Esophagus squamous epithelium (tissue), 5 donors: ENCODE measurements at regions not wholly inside any gene's neighbourhood (a gene's known extent, or its start where the extent isn't known, plus 50 kb on each side); places are given as distances from the start of the nearest gene placed in this dataset.

Experiments
- DNase-seq: peaks from one replicate; lab custom pipeline; 2025; lab: John Stamatoyannopoulos, UW
- H3K27ac ChIP-seq, 4 donors: fragments of 200-600 bp; sonication (generic); one replicate each; pipeline ENCODE4 v1.5.1; 2016 to 2019; ENCODE audit warnings: mild to moderate bottlenecking in 1 of 4
- H3K27me3 ChIP-seq, 4 donors: fragments of 200-600 bp; sonication (generic); 1 replicate in 3 of 4; 2 replicates in 1 of 4; pipeline versions ENCODE4 v1.5.1 to v1.6.0; 2017 to 2021; ENCODE audit warnings: antibody characterized with exemption in 1 of 4
- H3K36me3 ChIP-seq, 3 donors: fragments of 200-600 bp; sonication (generic); one replicate each; pipeline ENCODE4 v1.5.1; 2016 to 2019
- H3K4me1 ChIP-seq, 3 donors: fragments of 200-600 bp; sonication (generic); one replicate each; pipeline ENCODE4 v1.5.1; 2017 to 2019
- H3K4me3 ChIP-seq, 4 donors: fragments of 200-600 bp; sonication (generic); 1 replicate in 3 of 4; 2 replicates in 1 of 4; pipeline ENCODE4 v1.5.1; 2016 to 2019; ENCODE audit warnings: mild to moderate bottlenecking in 2 of 4, moderate library complexity in 1 of 4
- H3K9me3 ChIP-seq, 3 donors: fragments of 200-600 bp; sonication (generic); one replicate each; pipeline ENCODE4 v1.5.1; 2016 to 2019
- CTCF ChIP-seq, 6 experiments: fragments of 450-650 bp in 4 of 6; fragments of 200-600 bp in 2 of 6; sonication (generic) in 2 of 6; IDR thresholded peaks; one replicate each; pipeline ENCODE4 v1.5.1; 2016 to 2019; ENCODE audit warnings: antibody characterized with exemption in 6 of 6, mild to moderate bottlenecking in 4 of 6, moderate library complexity in 4 of 6
- POLR2A ChIP-seq, 4 donors: fragments of 450-650 bp; IDR thresholded peaks; one replicate each; pipeline ENCODE4 v1.6.1; 2017; ENCODE audit warnings: antibody characterized with exemption in 4 of 4, mild to moderate bottlenecking in 4 of 4, moderate library complexity in 3 of 4
- WGBS, 2 donors: methylation state at CpG; one replicate each; pipeline ENCODE4 v1.1.5; 2018; 5-methylcytosine and 5-hydroxymethylcytosine counted together
- intact Hi-C: fragments of 100-400 bp; cut with DNase I; formaldehyde crosslinking; loops from one replicate; pipeline ENCODE4 v1.15.0; 2022
- donor health status: DM: yes; HTN: yes; CAD: no.

GRCh38 chr16:51825779-51826178, 674.7 kb upstream of the SALL1 start:
- 44 to 60% methylated on average over 2 of the region's 2 CpGs for WGBS, 2 donors
- Histone ChIP-seq H3K27ac (no peak overlapping the region), H3K36me3 (no peaks in the 10 kb centered on the region), H3K4me1 (no peaks in the 10 kb centered on the region), H3K9me3 (no peaks in the 10 kb centered on the region), H3K27me3 (no peaks in the 10 kb centered on the region), H3K4me3 (no peak overlapping the region)
- DNase-seq: no peak
- no peak for TF ChIP-seq POLR2A (IDR thresholded peaks at IDR 0.05)
- no peak for TF ChIP-seq CTCF (IDR thresholded peaks at IDR 0.05)
- intact Hi-C loops: no loop called here

GRCh38 chr16:51822471-51822870, 671.4 kb upstream of the SALL1 start:
- no peaks in the 10 kb centered on the region for H3K36me3 ChIP-seq
- H3K4me1 ChIP-seq: no peaks in the 10 kb centered on the region
- DNase-seq: no peak
- H3K27ac ChIP-seq: no peak overlapping the region
- no peaks in the 10 kb centered on the region for H3K27me3 ChIP-seq
- no peaks in the 10 kb centered on the region for H3K9me3 ChIP-seq
- 47 to 70% methylated on average over 2 of the region's 2 CpGs for WGBS, 2 donors
- H3K4me3 ChIP-seq: no peak overlapping the region
- intact Hi-C loops: no loop called here
- TF ChIP-seq CTCF (IDR thresholded peaks at IDR 0.05) (no peak), POLR2A (IDR thresholded peaks at IDR 0.05) (no peak)

GRCh38 chr16:51821527-51821926, 670.5 kb upstream of the SALL1 start:
- TF ChIP-seq POLR2A (IDR thresholded peaks at IDR 0.05) (no peak), CTCF (IDR thresholded peaks at IDR 0.05) (no peak)
- Histone ChIP-seq H3K4me3 (no peak overlapping the region), H3K27ac (no peak overlapping the region), H3K36me3 (no peaks in the 10 kb centered on the region), H3K4me1 (no peaks in the 10 kb centered on the region), H3K9me3 (no peaks in the 10 kb centered on the region), H3K27me3 (no peaks in the 10 kb centered on the region)
- WGBS, 2 donors: 81 to 85% methylated on average over 1 of the region's 1 CpG
- intact Hi-C loops: no loop called here
- DNase-seq: no peak

GRCh38 chr16:51820176-51820575, 669.1 kb upstream of the SALL1 start:
- no peak overlapping the region for H3K27ac ChIP-seq
- H3K9me3 ChIP-seq: no peaks in the 10 kb centered on the region
- TF ChIP-seq CTCF (IDR thresholded peaks at IDR 0.05): no peak
- TF ChIP-seq POLR2A (IDR thresholded peaks at IDR 0.05): no peak
- intact Hi-C loops: no loop called here
- DNase-seq: no peak
- H3K4me3 ChIP-seq: no peak overlapping the region
- no peaks in the 10 kb centered on the region for H3K36me3 ChIP-seq
- no peaks in the 10 kb centered on the region for H3K4me1 ChIP-seq
- no peaks in the 10 kb centered on the region for H3K27me3 ChIP-seq
- 24 to 34% methylated on average over 4 of the region's 4 CpGs for WGBS, 2 donors

GRCh38 chr16:51818342-51818944, 667.4 kb upstream of the SALL1 start:
- WGBS, 2 donors: 21 to 31% methylated on average over 4 of the region's 4 CpGs
- no peak overlapping the region for H3K4me3 ChIP-seq
- H3K27me3 ChIP-seq: no peaks in the 10 kb centered on the region
- no peaks in the 10 kb centered on the region for H3K4me1 ChIP-seq
- peak in 4 of 6 experiments; percentile 20 to 67 (median 40) for TF ChIP-seq CTCF (IDR thresholded peaks at IDR 0.05)
- TF ChIP-seq POLR2A (IDR thresholded peaks at IDR 0.05): no peak
- intact Hi-C loops: no loop called here
- no peak overlapping the region for H3K27ac ChIP-seq
- no peaks in the 10 kb centered on the region for H3K9me3 ChIP-seq
- DNase-seq: no peak
- no peaks in the 10 kb centered on the region for H3K36me3 ChIP-seq
